Anterior cingulate cortex (tissue), 58 donors: ENCODE measurements at regions not wholly inside any gene's neighbourhood (a gene's known extent, or its start where the extent isn't known, plus 50 kb on each side); places are given as distances from the start of the nearest gene placed in this dataset.

ENCODE experiments used
- DNase-seq, 58 donors: peaks; one replicate each; lab custom pipeline; 2025; lab: John Stamatoyannopoulos, UW

GRCh38 chr18:37937287-37937686 is 371.7 kb upstream of the CELF4 start:
- DNase-seq = no peak

- DNase-seq = no peak
Measured at GRCh38 chr18:37935086-37935485, 369.5 kb upstream of the CELF4 start.

DNA sequence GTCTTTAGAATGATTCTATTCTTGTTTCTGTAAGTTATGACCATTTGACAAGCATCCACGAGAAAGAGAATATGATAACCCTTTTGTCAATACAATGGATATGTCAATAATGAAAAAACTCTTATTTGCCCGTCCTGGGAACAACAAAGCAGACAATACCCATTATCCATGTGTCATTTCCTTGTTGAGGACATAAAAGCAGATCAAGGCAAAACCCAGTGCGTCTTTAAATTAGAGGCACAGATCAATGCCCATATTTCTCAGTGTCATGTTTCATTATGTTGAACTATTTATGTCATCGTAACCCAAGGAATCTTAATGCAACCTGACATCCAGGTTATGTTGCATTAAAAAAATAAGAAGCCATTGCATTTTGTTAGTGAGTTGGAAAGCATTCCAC is 365.0 kb upstream of the CELF4 start:
- DNase-seq = no peak

- no peak for DNase-seq
Measured at GRCh38 chr18:37922162-37922561, 356.6 kb upstream of the CELF4 start.

DNA sequence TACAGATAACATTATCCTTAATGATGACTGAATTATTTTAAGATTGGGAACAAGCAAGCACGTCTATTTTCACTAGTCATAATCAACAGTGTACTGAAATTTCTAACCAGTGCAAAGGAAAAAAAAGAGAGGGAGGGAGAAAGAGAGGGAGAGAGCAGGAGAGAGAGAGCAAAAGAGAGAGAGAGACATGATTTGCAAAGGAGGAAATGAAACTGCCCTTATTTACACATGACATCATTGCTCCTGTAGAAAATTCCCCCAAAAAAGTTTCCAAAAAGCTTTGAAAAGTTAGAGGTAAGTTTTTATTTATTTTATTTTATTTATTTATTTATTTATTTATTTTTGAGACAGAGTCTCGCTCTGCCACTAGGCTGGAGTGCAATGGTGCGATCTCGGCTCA is 355.3 kb upstream of the CELF4 start:
- DNase-seq = no peak

DNA sequence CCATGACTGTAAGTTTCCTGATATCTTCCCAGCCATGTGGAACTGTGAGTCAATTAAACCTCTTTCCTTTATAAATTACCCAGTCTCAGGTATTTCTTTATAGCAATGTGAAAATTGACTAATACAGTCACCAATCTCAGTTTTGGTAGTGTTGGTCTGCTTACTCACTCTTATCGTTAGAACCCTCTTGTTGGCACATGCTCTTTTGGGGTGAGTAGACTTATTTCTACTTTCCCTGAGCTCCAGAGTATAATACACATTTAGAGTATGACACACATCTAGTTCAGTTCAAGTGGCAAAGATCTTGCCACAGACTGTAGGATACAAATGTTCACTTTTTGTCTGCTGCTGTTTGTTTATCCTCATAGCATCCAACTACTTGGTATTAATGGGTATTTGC is 347.5 kb upstream of the CELF4 start:
- no peak for DNase-seq

DNA sequence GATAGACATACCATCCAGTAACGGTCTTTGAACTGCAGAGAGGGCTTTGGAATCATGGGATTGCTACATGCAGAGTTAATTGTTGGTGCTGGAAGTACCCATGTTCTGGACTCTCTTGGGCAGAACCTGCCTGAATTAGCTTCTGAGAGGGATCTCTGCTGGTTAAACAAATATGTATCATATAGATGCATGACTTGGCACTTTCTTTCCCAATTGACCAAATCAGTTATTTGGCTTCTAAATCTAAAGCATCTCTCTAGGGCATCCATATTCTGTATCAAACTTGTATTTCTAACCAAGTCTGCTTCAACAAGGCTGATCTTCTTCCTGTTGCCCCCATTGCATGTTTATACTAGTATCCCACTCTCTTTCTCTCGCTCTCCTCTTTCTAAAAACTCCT is 336.7 kb upstream of the CELF4 start:
- no peak for DNase-seq

DNA sequence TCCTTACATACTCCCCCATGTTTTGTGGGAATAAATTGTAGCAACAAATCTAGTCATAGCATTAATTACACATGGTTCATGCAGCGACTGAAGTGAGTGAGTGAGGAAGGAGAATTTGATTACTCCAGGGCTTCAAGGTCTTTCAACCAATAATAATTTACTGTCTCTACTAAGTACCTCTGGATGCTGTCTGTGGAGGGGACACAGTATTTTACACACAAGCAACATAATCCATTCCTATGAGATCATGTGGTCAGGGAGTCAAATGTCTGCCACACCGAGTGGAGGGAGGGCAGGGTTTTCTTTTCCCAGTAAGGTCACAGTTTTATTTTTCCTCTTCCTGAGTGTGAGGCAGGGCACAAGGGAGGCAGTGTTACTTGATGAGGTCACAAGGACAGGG is 334.7 kb upstream of the CELF4 start:
- no peak for DNase-seq

- no peak for DNase-seq
Measured at GRCh38 chr18:37889963-37890362, 324.4 kb upstream of the CELF4 start.

GRCh38 chr18:37874721-37875120 is 309.1 kb upstream of the CELF4 start:
- no peak for DNase-seq

DNA sequence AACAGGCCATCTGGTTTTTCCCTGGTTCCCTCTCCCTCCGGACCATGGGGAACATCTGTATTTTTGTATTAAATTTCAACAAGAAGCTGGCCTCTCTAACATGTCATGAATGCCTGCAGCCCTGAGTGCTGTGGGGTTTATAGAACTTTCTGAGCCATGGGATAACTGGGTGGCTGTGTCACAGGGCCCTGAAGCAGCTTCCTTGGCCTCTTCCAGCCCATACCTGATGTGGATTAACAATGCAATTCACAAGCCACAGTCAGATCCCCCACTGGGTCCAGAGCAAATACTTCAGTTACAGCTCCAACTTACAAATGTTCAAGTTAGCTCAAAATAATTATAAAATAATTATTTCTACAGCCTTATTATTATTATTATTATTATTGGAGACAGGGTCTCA is 307.8 kb upstream of the CELF4 start:
- DNase-seq = no peak

DNA sequence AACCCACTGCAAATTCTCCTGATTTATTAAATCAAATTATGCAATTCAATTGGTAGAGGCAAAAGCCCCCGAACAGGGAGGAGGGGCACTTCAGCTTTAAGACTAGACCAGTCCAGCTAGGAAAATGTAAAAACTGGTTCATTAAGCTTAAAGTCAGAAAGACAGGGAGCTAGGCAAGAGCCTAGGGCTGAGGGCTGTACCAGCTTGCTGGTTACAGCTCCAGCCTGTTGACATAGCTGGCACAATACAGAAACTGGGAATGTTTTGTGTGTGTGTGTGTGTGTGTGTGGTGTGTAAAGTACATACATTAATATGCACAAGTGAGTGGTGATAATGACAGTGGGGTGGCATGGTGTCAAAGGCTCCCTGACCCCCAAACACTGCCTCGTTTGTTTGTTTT is 307.0 kb upstream of the CELF4 start:
- no peak for DNase-seq

GRCh38 chr18:37871561-37871960 is 306.0 kb upstream of the CELF4 start:
- peak in 6 of 58 donors; percentile 1 to 17 (median 4) for DNase-seq

GRCh38 chr18:37869051-37869450 is 303.5 kb upstream of the CELF4 start:
- DNase-seq = no peak

DNA sequence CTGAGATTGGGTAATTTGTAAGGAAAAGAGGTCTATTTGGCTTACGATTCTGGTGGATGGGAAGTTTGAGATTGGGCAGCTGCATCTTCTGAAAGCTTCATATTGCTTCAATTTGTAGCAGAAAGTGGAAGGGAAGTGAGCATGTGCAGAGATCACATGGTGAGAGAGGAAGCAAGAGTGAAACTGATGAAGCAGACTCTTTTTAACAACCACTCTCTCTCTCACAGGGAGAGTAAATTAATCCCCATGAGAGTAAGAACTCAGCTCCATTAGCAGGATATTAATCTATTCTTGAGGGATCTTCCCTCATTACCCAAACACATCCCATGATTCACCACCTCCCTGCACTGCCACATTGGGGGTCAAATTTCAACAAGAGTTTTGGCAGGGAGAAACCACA is 298.5 kb upstream of the CELF4 start:
- DNase-seq = no peak

GRCh38 chr18:37861981-37862380 is 296.4 kb upstream of the CELF4 start:
- DNase-seq = no peak

- DNase-seq = no peak
Measured at GRCh38 chr18:37854396-37854795, 288.8 kb upstream of the CELF4 start.

GRCh38 chr18:37853706-37854105 is 288.1 kb upstream of the CELF4 start:
- no peak for DNase-seq

DNA sequence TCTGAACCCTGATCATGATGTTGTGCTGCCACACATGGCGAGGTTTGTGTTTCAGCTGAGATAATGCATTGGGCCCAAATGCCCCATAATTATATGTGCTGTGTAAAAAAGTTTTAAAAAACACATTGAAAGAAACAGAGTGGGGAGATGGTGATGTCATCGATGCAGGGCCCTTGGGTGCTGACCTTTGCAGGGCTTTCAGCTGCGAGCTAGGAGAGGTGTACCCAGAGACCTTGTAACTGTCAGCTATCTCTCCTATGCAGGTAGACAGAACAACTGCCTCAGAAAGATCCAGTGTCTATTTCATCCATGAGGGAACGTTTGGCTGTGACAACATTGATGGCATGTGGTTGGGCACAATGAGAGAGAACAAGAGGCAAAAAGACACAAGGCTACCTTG is 286.9 kb upstream of the CELF4 start:
- DNase-seq = no peak

- no peak for DNase-seq
Measured at GRCh38 chr18:37847544-37847943, 281.9 kb upstream of the CELF4 start.

DNA sequence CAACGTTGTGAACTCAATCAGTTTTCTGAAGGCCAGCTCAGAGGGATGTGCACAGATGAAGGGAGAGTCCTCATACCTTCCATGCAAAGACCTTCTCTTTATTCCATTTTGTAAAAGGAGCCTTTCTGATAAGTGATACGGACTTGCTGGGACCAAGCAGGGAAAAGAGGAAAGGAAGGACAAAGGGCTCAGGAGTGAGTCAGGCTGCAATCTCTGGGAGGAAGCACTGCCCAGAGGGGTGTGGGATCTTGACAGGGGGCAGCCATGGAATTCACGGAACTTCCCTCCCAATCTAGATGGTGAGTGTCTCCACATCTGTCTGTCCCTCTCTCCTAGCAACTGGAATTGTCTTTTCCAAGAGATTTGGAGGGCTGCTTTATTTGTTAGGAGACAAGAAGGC is 281.4 kb upstream of the CELF4 start:
- DNase-seq = no peak

GRCh38 chr18:37845498-37845897 is 279.9 kb upstream of the CELF4 start:
- no peak for DNase-seq

DNA sequence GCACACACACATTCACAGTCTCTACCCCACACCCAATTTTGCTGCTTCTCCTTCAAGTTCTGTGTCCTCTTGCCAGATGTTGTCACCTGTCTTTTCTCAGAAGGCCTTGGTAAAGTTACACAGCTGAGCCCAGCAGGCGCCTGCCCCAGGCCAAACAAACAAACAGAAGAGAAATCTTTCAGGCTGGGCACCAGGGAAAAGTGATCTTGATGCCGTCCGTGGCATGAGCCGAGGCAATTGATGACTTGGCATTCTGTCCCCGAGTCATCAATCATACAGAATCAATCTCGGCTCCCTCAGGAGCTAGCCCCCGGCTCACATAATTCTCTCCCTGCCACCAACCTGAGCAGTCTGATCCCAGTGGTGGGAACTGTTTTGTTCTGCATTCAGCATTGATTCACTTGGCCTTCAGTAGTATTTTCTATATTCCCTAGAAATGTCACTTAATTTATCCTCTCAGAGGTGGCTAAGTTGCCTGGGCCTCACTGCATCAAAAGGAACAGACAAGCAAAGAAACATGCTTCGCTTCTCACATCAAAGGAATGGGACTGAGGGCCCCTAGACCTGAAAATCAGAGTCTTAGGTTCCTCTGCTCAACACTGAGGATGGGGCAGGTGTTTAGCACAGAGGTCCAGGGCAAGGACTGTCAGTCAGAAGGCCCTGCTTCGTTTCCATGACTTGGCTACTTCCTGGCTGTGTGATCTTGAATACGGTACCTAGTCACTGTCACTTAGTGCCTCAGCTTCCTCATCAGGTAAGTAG is 278.8 kb upstream of the CELF4 start:
- DNase-seq = no peak
